GM18867 (cell line): ENCODE measurements at regions not wholly inside any gene's neighbourhood (a gene's known extent, or its start where the extent isn't known, plus 50 kb on each side); places are given as distances from the start of the nearest gene placed in this dataset.
"Not testable (repeated sequence)": the region's sequence is repeated elsewhere in the genome, so short reads cannot be mapped to it uniquely, and the experiment has no call there.

Experiments
- ATAC-seq: cut with Tn5 transposase; IDR thresholded peaks from one replicate; pipeline ENCODE4 v1.9.1; 2021; ENCODE audit warnings: mild to moderate bottlenecking, moderate library complexity; ENCODE audit not compliant: unreplicated experiment

GRCh38 chr6:27807441-27808241 lies 104.6 kb downstream of the OR2B2 start:
- peak; percentile 72 for ATAC-seq

DNA sequence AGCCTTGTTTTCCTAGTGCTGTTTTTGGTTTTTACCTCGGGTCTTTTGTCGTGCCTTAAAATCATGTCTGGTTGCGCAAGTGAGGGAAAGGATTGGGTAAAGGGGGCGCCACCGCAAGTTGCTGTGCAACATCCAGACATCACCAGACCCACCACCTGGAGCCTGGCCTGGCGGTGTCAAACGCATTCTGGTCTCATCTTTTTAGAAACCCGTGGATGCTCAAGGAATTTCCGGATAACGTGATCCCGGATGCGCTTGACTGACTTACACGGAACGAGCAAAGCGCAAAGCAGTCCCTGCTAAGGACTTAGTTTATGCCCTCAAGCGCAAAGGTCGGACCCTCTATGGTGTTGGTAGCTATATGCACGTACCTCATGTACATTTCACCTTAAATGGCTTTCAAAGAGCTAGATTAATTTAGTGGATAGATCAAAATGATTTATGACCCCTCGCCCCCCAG lies 105.2 kb downstream of the OR2B2 start:
- ATAC-seq, result no peak

- no peak for ATAC-seq
Measured at GRCh38 chr6:27805347-27805746, 106.8 kb downstream of the OR2B2 start.

DNA sequence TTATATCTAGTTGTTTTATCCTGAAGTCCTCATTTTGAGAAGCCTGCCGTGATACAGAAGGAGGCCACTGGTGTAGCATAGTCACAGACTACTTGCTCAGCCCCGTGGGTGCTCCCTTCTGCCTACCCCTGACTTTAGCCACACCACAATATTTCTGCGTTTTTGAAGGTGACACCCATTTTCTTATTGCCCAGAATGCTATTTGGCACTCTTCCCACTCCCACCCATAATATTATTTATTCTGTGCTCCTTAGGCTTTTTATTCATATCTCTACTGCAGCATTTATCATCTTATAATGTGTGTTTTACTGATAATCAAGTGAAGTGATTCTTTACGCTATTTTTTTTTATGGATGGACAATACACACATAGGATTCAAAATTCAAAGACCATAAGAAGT lies 107.3 kb downstream of the OR2B2 start:
- no peak for ATAC-seq

- ATAC-seq, result no peak
Measured at GRCh38 chr6:27800731-27801373, 111.3 kb downstream of the OR2B2 start.

DNA sequence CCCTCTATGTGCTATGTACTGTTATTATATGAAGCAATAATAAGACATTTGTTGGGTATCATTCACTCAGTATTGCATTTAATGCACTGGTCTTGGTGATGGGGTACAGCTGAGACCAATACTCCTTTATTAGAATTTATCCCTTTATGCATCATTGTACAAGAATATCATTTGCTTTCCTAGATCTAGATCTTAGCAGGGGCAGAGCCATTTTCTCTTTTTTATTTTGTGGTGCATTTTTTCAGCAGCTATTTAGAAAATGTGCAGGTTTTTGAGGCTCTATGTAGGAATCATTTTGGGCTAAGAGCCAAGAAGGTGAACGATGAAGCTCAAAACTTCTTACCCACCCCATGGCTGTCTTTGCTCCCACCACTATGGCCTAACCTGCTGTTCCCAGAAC lies 114.2 kb downstream of the OR2B2 start:
- ATAC-seq, result no peak

- not testable (repeated sequence) for ATAC-seq
Measured at GRCh38 chr6:27796736-27797481, 115.3 kb downstream of the OR2B2 start.

GRCh38 chr6:27795697-27796494 lies 116.3 kb downstream of the OR2B2 start:
- peak; percentile 53 for ATAC-seq

DNA sequence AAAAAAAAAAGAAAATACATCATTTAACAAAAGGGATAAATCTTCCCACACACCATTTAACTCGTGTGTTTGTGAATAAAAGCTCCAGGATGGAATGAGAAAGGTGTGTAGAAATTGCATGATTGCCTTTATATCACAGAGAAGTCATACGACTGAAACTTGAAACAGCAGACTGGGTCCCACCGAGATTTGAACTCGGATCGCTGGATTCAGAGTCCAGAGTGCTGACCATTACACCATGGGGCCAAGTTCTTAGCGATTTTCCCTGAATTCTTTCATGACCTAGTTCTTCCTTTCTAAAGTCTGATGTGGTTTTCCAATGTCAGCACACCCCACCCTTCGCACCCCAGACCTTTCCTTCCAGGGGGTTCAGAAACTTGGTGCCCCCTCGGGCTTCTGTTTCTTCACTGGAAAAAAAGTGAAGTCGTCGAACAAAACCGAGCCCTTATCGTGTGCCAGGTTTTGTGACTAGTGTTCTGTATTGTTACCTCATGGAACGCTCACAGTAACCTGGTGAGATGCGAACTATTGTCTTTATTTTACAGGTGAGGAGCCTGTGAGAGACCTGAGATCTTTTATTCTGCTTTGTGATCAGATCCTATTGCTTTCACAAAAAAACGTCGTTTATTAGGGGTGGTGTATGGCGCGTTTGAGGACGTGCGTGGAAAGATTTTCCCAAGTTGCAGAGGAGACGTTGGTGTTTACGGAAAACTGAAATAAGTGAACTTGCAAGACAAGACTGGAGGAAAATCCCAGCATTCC lies 120.8 kb downstream of the OR2B2 start:
- ATAC-seq, result no peak

- not testable (repeated sequence) for ATAC-seq
Measured at GRCh38 chr6:27788376-27788775, 123.8 kb downstream of the OR2B2 start.

DNA sequence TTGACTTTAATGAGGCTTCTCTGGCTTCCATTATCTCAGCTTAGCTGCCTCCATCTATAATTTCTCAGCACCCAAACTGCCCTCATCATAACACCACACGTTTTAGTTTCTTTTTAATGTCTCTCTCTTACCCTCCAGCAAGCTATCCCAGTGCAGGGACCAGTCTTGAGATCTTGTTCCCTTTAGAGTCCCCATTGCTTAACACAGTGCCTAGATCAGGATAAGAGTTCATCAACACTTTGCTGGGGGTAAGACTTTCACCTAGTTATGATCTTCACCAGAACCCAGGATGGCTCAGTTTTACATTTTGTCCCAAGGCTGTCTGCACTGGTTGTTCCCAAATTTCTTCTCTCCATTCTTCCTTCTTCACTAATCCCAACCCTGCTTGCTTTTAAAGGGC lies 126.1 kb downstream of the OR2B2 start:
- no peak for ATAC-seq

GRCh38 chr6:27785294-27785693 lies 126.9 kb downstream of the OR2B2 start:
- ATAC-seq, result no peak

GRCh38 chr6:27782748-27783147 lies 129.4 kb downstream of the OR2B2 start:
- no peak for ATAC-seq

- no peak for ATAC-seq
Measured at GRCh38 chr6:27778625-27779417, 133.4 kb downstream of the OR2B2 start.

- ATAC-seq, result peak; percentile 57
Measured at GRCh38 chr6:27777614-27778355, 134.4 kb downstream of the OR2B2 start.

- ATAC-seq, result peak; percentile 37
Measured at GRCh38 chr6:27777126-27777525, 135.1 kb downstream of the OR2B2 start.

DNA sequence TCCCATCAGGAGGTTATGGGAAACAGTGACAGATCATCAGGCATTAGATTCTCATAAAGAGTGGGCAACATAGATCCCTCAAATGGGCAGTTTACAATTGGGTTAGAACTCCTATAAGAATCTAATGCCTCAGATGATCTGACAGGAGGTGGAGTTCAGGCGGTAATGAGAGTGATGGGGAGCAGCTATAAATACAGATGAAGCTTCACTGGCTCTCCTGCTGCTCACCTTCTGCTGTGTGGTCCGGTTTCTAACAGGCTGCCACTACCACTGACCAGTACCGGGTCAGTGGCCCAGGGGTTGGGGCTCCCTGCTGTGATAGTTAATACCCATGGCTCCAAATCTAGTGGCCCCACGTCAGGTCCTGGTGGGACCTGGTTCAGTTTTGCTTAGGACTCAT lies 135.7 kb downstream of the OR2B2 start:
- no peak for ATAC-seq

DNA sequence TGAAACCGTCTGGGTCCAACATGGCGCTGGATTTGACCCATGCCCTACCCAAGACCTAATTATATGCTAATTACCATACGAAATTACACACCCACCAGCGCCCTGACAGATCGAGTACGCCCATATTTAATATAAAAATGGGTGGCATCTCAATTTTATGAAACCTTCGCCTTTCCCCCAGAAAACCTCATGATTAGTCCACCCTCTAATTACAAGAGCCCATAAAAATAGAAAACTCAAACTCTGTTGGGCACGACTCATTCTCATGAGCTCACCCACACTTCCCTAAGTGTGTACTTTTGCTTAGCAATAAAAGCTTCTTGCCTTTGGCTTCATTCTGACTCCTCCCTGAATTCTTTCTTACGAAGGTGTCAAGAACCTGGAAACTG lies 136.4 kb downstream of the OR2B2 start:
- ATAC-seq, result no peak
